ENCODE measurements at regions not wholly inside any gene's neighbourhood (a gene's known extent, or its start where the extent isn't known, plus 50 kb on each side); places are given as distances from the start of the nearest gene placed in this dataset.

DNA sequence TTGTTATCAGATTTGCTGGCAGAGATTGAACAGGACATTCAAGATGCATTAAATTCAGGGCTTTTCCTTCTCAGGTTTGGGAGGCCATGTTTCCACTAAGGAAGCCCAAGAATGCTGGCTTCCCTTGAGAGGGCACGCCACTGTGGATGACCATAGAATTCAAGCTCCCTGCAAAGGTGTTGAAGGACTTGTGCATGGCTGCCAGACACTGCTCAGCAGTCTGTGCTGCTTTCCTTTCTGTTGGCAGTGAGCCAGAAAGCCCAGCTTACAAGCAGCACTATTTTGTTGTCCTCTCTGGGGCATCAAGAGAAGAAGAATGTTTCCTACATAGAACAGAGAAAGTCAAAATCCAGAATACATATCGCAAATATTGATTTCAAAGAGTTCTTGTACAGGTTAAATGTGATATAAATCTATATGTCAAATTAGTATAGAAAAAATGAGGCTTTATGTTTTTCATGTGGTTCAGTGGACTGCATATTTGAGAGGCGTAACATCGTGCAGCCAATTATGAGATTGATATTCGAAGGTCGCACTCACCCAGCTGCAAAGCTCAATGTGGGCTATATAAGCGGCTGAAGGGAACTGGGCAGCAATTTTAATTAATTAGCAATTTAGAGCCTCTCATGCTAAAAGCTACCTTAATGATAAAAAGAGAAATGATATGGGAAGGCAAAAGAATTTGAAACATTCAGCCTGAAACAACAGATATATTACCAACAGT, 103.1 kb upstream of the ISL1 start:
- ATAC-seq: no peak

DNA sequence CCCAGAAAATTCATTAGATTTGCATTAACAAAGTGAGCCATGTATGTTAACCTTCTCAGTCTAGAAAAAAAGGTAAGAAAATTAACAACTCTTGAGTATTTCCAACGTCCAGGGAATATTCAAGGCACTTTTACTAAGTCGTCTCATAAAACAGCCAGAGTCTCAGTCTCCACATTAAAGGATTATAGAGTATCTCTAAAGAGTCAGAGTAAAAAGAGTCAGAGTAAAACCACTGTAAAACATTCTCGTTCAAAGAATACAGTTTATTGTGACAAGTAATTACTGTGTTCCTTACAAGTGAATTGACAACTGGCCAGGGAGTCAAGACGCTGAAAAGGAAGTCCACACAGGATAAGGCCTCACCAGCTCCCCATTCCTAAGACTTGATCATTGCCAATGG, 97.2 kb upstream of the ISL1 start:
- ATAC-seq: no peak

DNA sequence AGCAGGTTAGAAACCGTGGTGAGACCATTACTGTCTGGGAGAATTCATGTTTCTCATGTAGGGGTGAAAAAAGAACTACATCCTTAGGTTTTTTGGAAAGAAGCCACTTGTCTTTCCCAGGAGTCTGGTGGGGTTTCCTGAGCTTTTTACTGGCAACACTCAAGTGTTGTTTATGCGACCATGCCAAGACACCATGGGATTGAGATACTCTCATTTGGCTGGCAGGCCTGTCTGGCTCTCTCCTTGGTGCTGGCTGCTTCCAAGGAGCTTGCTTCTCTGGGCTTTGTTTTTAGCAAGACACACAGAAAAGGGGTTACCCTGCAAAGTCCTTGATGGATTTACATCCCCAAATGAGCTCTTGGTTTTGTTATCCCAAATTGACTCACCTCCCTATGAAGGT, 80.9 kb upstream of the ISL1 start:
- no peak for ATAC-seq

DNA sequence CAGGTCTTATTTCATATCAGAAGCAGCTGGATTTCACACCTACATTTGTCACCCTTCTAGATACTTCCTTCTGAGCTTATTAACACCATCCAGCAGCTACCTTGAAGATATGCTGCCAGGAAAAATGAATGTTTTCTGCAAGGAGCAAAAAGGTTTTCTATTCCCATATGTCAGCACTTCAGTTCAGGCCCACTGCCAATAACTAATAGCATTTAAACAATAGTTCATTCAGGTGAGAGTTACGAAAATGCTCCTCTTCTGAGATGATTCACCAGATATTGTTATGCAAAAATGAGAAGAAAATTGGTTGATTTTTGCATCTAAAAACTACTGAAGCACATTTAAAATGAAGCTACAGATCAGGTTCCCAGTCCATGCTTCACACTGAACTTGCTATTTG, 56.4 kb upstream of the ISL1 start:
- no peak for ATAC-seq
